Anterior cingulate cortex (tissue), 58 donors: ENCODE measurements at regions not wholly inside any gene's neighbourhood (a gene's known extent, or its start where the extent isn't known, plus 50 kb on each side); places are given as distances from the start of the nearest gene placed in this dataset.

ENCODE experiments used
- DNase-seq, 58 donors: peaks; one replicate each; lab custom pipeline; 2025; lab: John Stamatoyannopoulos, UW

- DNase-seq: no peak
These were observed 333.3 kb upstream of the ZFP64 start for GRCh38 chr20:52524861-52525260.

- DNase-seq: no peak
These were observed 327.2 kb upstream of the ZFP64 start for GRCh38 chr20:52518735-52519134.

- DNase-seq: no peak
These were observed 324.3 kb upstream of the ZFP64 start for GRCh38 chr20:52515877-52516276.

GRCh38 chr20:52500157-52500556 lies 308.6 kb upstream of the ZFP64 start:
- peak in 6 of 58 donors; percentile 0 to 19 (median 4) for DNase-seq

GRCh38 chr20:52497731-52498130 lies 306.2 kb upstream of the ZFP64 start:
- DNase-seq: no peak

- DNase-seq: no peak
These were observed 304.6 kb upstream of the ZFP64 start for GRCh38 chr20:52496191-52496590.

- DNase-seq: no peak
These were observed 302.7 kb upstream of the ZFP64 start for GRCh38 chr20:52494244-52494643.

GRCh38 chr20:52493171-52493721 lies 301.7 kb upstream of the ZFP64 start:
- no peak for DNase-seq

GRCh38 chr20:52490711-52491430 lies 299.3 kb upstream of the ZFP64 start:
- no peak for DNase-seq

GRCh38 chr20:52484438-52484837 lies 292.9 kb upstream of the ZFP64 start:
- DNase-seq: no peak

GRCh38 chr20:52483382-52483781 lies 291.8 kb upstream of the ZFP64 start:
- no peak for DNase-seq

GRCh38 chr20:52482044-52482443 lies 290.5 kb upstream of the ZFP64 start:
- no peak for DNase-seq

GRCh38 chr20:52481443-52481842 lies 289.9 kb upstream of the ZFP64 start:
- no peak for DNase-seq

- no peak for DNase-seq
These were observed 284.6 kb upstream of the ZFP64 start for GRCh38 chr20:52476074-52476750.

GRCh38 chr20:52473186-52473585 lies 281.6 kb upstream of the ZFP64 start:
- DNase-seq: no peak

- DNase-seq: no peak
These were observed 279.0 kb upstream of the ZFP64 start for GRCh38 chr20:52470561-52470960.

- DNase-seq: no peak
These were observed 277.5 kb upstream of the ZFP64 start for GRCh38 chr20:52469128-52469527.

GRCh38 chr20:52465991-52466390 lies 274.4 kb upstream of the ZFP64 start:
- no peak for DNase-seq

GRCh38 chr20:52461582-52461981 lies 270.0 kb upstream of the ZFP64 start:
- no peak for DNase-seq

GRCh38 chr20:52459150-52459549 lies 267.6 kb upstream of the ZFP64 start:
- no peak for DNase-seq

GRCh38 chr20:52457826-52458225 lies 266.2 kb upstream of the ZFP64 start:
- no peak for DNase-seq

- no peak for DNase-seq
These were observed 263.1 kb upstream of the ZFP64 start for GRCh38 chr20:52454660-52455059.
